Common myeloid progenitor, CD34-positive (primary cell): ENCODE measurements at regions not wholly inside any gene's neighbourhood (a gene's known extent, or its start where the extent isn't known, plus 50 kb on each side); places are given as distances from the start of the nearest gene placed in this dataset.
"Not testable (repeated sequence)": the region's sequence is repeated elsewhere in the genome, so short reads cannot be mapped to it uniquely, and the experiment has no call there.

Experiments
- CTCF ChIA-PET: fragments of 350-600 bp; sonication (Branson Sonifier 250); formaldehyde crosslinking; loops from one replicate; lab custom pipeline; 2021; ENCODE audit warnings: antibody characterized with exemption; lab: Charles Lee
- POLR2A ChIA-PET: fragments of 350-600 bp; sonication (Branson Sonifier 250); formaldehyde crosslinking; loops from one replicate; lab custom pipeline; 2021; ENCODE audit warnings: antibody characterized with exemption; lab: Charles Lee
- DNase-seq, 3 donors: peaks; one replicate each; pipeline versions ENCODE4 v3.0.0 to v3.0.0-alpha.2; 2013
- H3K27ac ChIP-seq, 2 experiments: 1 replicate in 1 of 2; 2 replicates in 1 of 2; pipeline ENCODE4 v1.7.0; 2013; ENCODE audit warnings: inconsistent platforms in 2 of 2, low read length in 2 of 2, mild to moderate bottlenecking in 2 of 2, low read depth in 1 of 2, moderate library complexity in 1 of 2; ENCODE audit not compliant: severe bottlenecking in 2 of 2, insufficient read depth in 1 of 2, poor library complexity in 1 of 2
- H3K27me3 ChIP-seq, 5 experiments: replicated peaks in 2 of 5; 1 replicate in 3 of 5; 2 replicates in 2 of 5; pipeline versions ENCODE4 v1.6.1 to v1.7.0; 2013; ENCODE audit warnings: low read length in 4 of 5, mild to moderate bottlenecking in 2 of 5, moderate library complexity in 2 of 5, inconsistent platforms in 1 of 5; ENCODE audit not compliant: insufficient read depth in 5 of 5, control insufficient read depth in 4 of 5
- H3K36me3 ChIP-seq, 4 experiments: 1 replicate in 2 of 4; 2 replicates in 2 of 4; pipeline versions ENCODE4 v1.6.1 to v1.7.0; 2013; ENCODE audit warnings: low read length in 3 of 4, control low read depth in 1 of 4, mild to moderate bottlenecking in 1 of 4; ENCODE audit not compliant: control insufficient read depth in 4 of 4, insufficient read depth in 4 of 4
- H3K4me1 ChIP-seq, 4 experiments: 1 replicate in 3 of 4; 2 replicates in 1 of 4; pipeline versions ENCODE4 v1.6.1 to v1.7.1; 2013; ENCODE audit warnings: low read length in 3 of 4, mild to moderate bottlenecking in 3 of 4, control low read depth in 1 of 4, inconsistent platforms in 1 of 4, moderate library complexity in 1 of 4; ENCODE audit not compliant: control insufficient read depth in 4 of 4, insufficient read depth in 4 of 4; ENCODE audit errors: control extremely low read depth in 1 of 4
- H3K4me3 ChIP-seq, 7 experiments: 1 replicate in 4 of 7; 2 replicates in 3 of 7; pipeline versions ENCODE4 v1.5.1 to v1.7.0; 2013; ENCODE audit warnings: mild to moderate bottlenecking in 7 of 7, low read length in 6 of 7, moderate library complexity in 6 of 7, inconsistent platforms in 2 of 7, low read depth in 2 of 7, control low read depth in 1 of 7; ENCODE audit not compliant: insufficient read depth in 4 of 7, control insufficient read depth in 1 of 7; ENCODE audit errors: extremely low read depth in 1 of 7
- H3K9me3 ChIP-seq, 5 experiments: 1 replicate in 4 of 5; 2 replicates in 1 of 5; pipeline versions ENCODE4 v1.6.1 to v1.7.1; 2013; ENCODE audit warnings: low read length in 4 of 5, mild to moderate bottlenecking in 2 of 5, inconsistent platforms in 1 of 5, low read depth in 1 of 5, moderate library complexity in 1 of 5; ENCODE audit not compliant: control insufficient read depth in 4 of 5, insufficient read depth in 2 of 5; ENCODE audit errors: control extremely low read depth in 1 of 5
- WGBS: methylation state at CpG from one replicate; pipeline ENCODE4 v1.1.5; 2013; ENCODE audit not compliant: insufficient coverage; 5-methylcytosine and 5-hydroxymethylcytosine counted together

DNA sequence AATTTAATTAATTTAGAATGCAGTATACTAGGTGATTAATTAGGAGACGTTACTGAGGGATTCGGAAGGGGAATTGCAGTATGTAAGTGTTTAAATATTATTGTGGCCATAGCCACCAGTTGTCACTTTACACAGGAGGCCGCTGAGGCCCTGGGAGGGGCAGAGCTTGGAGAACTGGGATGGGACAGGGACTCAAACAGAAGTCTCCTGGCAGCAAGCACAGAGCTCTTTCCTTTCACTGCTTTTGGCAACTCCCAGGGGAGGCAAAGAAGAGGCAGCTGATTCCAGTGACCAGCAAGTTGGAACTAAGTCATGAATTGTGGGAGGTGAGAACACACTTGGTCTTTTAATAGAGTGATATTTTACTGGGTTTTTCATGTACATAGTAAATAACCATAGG is 248.6 kb downstream of the RPLP1 start:
- POLR2A ChIA-PET = no interaction called here
- Histone ChIP-seq H3K9me3 (peaks cover 0 to 9% (median 0%) of the 10 kb centered on the region in 5 experiments), H3K27me3 (no peaks in the 10 kb centered on the region), H3K27ac (no peak overlapping the region), H3K36me3 (no peaks in the 10 kb centered on the region), H3K4me3 (no peak overlapping the region), H3K4me1 (peaks cover 0 to 9% (median 3%) of the 10 kb centered on the region in 4 experiments)
- CTCF ChIA-PET = interaction anchor here (1.2 kb wide), 1 partner anchor 10 kb away, joined by 4 read pairs; no protein-coding TSS in a partner anchor
- DNase-seq = no peak
- WGBS = 100% methylated on average over 2 of the region's 3 CpGs

DNA sequence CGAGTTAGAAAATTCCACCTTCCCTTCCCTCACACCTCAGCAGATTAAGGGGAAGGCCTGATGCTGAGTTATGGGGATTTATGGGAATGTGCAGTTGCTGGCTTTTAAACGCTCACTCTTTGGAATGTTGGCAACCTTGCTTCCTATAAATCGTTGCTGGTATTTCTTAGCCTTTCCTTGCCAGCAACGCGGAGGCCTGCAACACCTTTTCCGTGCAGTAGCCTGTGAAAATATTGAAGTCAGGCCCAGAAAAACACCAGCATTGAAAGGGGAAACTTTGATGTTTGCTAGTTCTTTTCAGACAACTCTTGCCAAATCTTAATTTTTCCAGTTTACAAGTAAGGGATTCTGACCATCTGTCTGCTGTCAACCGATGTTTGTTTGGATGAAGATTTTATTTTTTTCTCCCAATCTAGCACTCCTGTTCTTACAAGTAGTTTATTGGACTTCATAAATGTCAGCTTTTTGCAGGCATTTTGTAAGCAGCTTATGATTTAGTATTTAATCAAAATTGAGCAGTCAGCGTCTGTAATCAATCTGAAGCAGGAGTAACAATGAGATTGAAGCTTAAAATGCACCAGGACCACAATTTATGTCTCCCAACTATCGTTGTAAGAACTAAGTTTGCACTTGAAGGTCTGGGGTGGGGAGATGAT is 251.0 kb downstream of the RPLP1 start:
- H3K4me1 ChIP-seq = no peaks in the 10 kb centered on the region
- no peaks in the 10 kb centered on the region for H3K36me3 ChIP-seq
- H3K9me3 ChIP-seq = peaks cover 0 to 17% (median 6%) of the 10 kb centered on the region in 5 experiments
- no peak overlapping the region for H3K27ac ChIP-seq
- DNase-seq = no peak
- ChIA-PET CTCF (interaction anchor here (1.0 kb wide), 2 partner anchors 13 to 20 kb away, joined by 3 read pairs; no protein-coding TSS in a partner anchor), POLR2A (no interaction called here)
- no peak overlapping the region for H3K4me3 ChIP-seq
- H3K27me3 ChIP-seq = no peaks in the 10 kb centered on the region
- WGBS = 98% methylated on average over 6 of the region's 9 CpGs

DNA sequence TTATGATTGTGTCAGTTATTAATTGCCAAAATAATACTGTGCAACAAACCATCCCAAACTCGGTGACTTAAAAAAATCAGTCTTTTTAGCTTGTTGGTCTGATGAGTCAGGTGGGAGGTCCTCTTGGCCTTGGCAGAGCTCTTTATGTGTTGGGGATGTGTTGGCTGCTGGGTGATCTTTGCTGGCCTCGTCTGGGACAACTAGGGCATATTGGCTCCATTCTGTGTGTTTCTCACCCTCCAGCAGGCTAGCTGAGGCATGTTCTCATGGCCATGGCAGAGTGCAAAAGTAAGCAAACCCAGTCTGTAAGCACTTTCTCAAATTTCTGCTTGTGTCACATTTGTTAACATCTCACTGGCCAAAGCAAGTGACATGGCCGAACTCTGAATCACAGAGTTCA is 251.6 kb downstream of the RPLP1 start:
- Histone ChIP-seq H3K4me1 (no peaks in the 10 kb centered on the region), H3K27ac (no peak overlapping the region), H3K36me3 (no peaks in the 10 kb centered on the region), H3K4me3 (no peak overlapping the region), H3K9me3 (peaks cover 0 to 21% (median 12%) of the 10 kb centered on the region in 5 experiments), H3K27me3 (no peaks in the 10 kb centered on the region)
- POLR2A ChIA-PET = no interaction called here
- CTCF ChIA-PET = interaction anchor here (1.0 kb wide), 1 partner anchor 13 kb away, joined by 3 read pairs; no protein-coding TSS in a partner anchor
- WGBS = 100% methylated on average over 2 of the region's 3 CpGs
- DNase-seq = no peak

DNA sequence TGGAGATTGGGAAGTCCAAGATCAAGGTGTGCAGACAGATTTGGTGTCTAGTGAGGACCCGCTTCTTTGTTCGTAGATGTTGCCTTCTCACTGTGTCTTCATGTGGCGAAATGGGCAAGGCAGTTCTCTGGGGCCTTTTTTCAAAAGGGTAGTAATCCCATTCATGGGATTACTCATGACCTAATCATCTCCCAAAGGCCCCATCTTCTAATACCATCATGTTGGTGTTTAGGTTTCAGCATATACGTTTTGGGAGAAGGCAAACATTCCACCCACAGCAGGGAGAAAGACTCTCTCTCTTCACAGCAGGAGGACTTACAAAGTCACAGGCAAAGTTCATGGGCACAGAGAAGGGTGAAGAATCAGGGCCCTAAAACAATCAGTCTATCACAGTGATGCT is 252.1 kb downstream of the RPLP1 start:
- Histone ChIP-seq H3K9me3 (peaks cover 0 to 20% (median 13%) of the 10 kb centered on the region in 5 experiments), H3K27ac (no peak overlapping the region), H3K27me3 (no peaks in the 10 kb centered on the region), H3K4me3 (no peak overlapping the region), H3K36me3 (no peaks in the 10 kb centered on the region), H3K4me1 (no peaks in the 10 kb centered on the region)
- ChIA-PET CTCF (interaction anchor here (1.0 kb wide), 1 partner anchor 12 kb away, joined by 3 read pairs; no protein-coding TSS in a partner anchor), POLR2A (no interaction called here)
- no peak for DNase-seq
- 93% methylated on average over 2 of the region's 4 CpGs for WGBS

DNA sequence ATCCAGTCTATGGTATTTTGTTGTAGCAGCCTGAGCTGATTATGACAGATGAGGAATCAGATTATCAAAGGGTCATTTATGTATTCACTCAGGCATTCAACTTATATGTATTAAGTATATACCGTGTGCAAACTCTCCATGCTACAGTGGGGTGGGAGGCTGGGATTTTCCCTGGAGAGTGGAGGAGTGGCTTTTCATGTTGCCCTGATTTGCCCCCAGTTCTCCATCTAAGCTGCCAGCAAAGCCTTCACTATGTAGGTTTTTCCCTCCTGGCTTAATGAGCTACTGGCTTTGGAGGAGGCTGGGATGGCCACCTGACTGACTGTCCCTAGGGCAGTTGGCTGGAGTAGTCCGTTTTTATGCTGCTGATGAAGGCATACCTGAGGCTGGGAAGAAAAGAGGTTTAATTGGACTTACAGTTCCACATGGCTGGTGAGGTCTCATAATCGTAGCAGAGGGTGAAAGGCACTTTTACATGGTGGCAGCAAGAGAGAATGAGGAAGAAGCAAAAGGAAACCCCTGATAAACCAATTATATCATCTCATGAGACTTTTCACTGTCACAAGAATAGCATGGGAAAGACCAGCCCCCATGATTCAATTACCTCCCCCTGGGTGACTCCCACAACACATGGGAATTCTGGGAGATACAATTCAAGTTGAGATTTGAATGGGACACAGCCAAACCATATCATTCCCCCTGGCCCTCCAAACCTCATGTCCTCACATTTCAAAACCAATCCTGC is 253.9 kb downstream of the RPLP1 start:
- CTCF ChIA-PET = no interaction called here
- Histone ChIP-seq H3K27ac (no peak overlapping the region), H3K4me3 (no peak overlapping the region), H3K36me3 (no peaks in the 10 kb centered on the region), H3K27me3 (no peaks in the 10 kb centered on the region), H3K4me1 (no peaks in the 10 kb centered on the region), H3K9me3 (peaks cover 0 to 14% (median 12%) of the 10 kb centered on the region in 5 experiments)
- WGBS = no CpG with 5 or more reads among the region's 3 CpGs
- POLR2A ChIA-PET = no interaction called here
- DNase-seq = no peak

DNA sequence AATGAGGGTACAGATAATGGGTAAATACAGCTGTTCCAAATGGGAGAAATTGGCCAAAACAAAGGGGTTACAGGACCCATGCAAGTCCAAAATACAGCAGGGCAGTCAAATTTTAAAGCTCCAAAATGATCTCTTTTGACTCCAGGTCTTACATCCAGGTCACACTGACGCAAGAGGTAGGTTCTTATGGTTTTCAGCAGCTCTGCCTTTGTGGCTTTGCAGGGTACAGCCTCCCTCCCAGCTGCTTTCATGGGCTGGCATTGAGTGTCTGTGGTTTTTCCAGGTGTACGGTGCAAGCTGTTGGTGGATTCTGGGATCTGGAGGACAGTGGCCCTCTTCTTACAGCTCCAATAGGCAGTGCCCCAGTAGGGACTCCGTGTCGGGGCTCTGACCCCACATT is 254.6 kb downstream of the RPLP1 start:
- DNase-seq, H3K27ac ChIP-seq, H3K4me1 ChIP-seq, H3K4me3 ChIP-seq, POLR2A ChIA-PET, H3K27me3 ChIP-seq, CTCF ChIA-PET, H3K36me3 ChIP-seq: not testable (repeated sequence)
- WGBS = 90% methylated on average over 3 of the region's 4 CpGs
- peaks cover 0 to 14% (median 12%) of the 10 kb centered on the region in 5 experiments for H3K9me3 ChIP-seq
